ENCODE measurements at regions not wholly inside any gene's neighbourhood (a gene's known extent, or its start where the extent isn't known, plus 50 kb on each side); places are given as distances from the start of the nearest gene placed in this dataset.

DNA sequence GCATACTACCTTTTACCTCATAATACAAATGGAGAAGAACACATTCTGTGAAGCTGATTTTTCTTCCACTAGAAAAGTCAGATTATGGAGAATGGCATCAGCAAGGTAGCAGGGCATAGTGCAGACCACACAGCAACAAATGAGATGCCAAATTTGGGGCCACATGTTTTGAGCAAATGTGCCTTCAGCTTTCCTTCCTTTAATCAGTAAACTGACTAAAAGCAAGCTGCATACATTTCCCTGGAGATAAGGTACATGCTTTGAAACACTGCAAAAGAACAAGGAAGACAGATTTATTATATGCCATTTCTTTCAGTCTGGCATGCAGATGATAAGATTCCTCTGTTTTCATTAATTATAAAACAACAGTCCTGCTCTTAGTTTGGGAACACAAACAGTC, 67.1 kb upstream of the GUCY1A1 start:
- ATAC-seq (no peak), DNase-seq (no peak)
- intact Hi-C loops (cut with DNase I) = no loop called here
- Histone ChIP-seq H3K27me3 (no peaks in the 10 kb centered on the region), H3K27ac (no peak overlapping the region), H3K36me3 (replicated peaks in 1 of 2; ENCODE audit: insufficient read depth in 1 of 2, low read depth in 2 of 2) (no peaks in the 10 kb centered on the region), H3K9me3 (no peaks in the 10 kb centered on the region), H3K4me3 (no peak overlapping the region), H3K4me1 (no peaks in the 10 kb centered on the region)
- TF ChIP-seq, protein P1, sequence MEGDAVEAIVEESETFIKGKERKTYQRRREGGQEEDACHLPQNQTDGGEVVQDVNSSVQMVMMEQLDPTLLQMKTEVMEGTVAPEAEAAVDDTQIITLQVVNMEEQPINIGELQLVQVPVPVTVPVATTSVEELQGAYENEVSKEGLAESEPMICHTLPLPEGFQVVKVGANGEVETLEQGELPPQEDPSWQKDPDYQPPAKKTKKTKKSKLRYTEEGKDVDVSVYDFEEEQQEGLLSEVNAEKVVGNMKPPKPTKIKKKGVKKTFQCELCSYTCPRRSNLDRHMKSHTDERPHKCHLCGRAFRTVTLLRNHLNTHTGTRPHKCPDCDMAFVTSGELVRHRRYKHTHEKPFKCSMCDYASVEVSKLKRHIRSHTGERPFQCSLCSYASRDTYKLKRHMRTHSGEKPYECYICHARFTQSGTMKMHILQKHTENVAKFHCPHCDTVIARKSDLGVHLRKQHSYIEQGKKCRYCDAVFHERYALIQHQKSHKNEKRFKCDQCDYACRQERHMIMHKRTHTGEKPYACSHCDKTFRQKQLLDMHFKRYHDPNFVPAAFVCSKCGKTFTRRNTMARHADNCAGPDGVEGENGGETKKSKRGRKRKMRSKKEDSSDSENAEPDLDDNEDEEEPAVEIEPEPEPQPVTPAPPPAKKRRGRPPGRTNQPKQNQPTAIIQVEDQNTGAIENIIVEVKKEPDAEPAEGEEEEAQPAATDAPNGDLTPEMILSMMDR (IDR thresholded peaks at IDR 0.05) = no peak
- no peak for TF ChIP-seq POLR2A (IDR thresholded peaks at IDR 0.05)

DNA sequence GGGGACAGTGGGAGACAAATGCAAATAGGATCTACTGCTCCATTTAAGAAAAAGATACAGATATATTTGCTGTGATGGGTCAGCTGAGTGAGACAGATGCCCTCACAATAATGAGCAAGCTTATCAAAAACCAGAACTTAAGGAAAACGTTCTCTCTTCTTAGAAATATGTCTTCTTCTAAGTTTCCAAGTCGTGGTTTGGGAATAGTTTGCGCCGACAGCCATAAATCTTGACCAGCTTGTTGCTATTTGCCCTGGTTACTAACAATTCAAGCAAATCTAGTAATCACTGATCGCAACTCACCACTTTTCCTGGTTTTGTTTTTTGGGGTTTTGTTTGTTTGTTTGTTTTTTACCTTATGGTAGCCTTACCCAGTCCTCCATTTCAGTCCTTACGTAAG, 67.6 kb upstream of the GUCY1A1 start:
- Histone ChIP-seq H3K9me3 (no peaks in the 10 kb centered on the region), H3K27me3 (no peaks in the 10 kb centered on the region), H3K36me3 (replicated peaks in 1 of 2; ENCODE audit: insufficient read depth in 1 of 2, low read depth in 2 of 2) (no peaks in the 10 kb centered on the region), H3K4me3 (no peak overlapping the region), H3K4me1 (no peaks in the 10 kb centered on the region), H3K27ac (no peak overlapping the region)
- intact Hi-C loops (cut with DNase I) = no loop called here
- DNase-seq (no peak), ATAC-seq (no peak)
- WGBS, 2 donors = 75 to 76% methylated on average over 6 of the region's 6 CpGs
- TF ChIP-seq POLR2A (IDR thresholded peaks at IDR 0.05) = no peak
- TF ChIP-seq, protein P1 (IDR thresholded peaks at IDR 0.05) = no peak

GRCh38 chr4:155597933-155598451, 68.7 kb upstream of the GUCY1A1 start:
- ATAC-seq (no peak), DNase-seq (no peak)
- Histone ChIP-seq H3K4me1 (no peaks in the 10 kb centered on the region), H3K4me3 (no peak overlapping the region), H3K36me3 (replicated peaks in 1 of 2; ENCODE audit: insufficient read depth in 1 of 2, low read depth in 2 of 2) (no peaks in the 10 kb centered on the region), H3K27me3 (no peaks in the 10 kb centered on the region), H3K27ac (no peak overlapping the region), H3K9me3 (no peaks in the 10 kb centered on the region)
- WGBS, 2 donors = 47 to 53% methylated on average over 3 of the region's 3 CpGs
- TF ChIP-seq POLR2A (IDR thresholded peaks at IDR 0.05) = no peak
- TF ChIP-seq, protein P1 (IDR thresholded peaks at IDR 0.05) = no peak
- intact Hi-C loops (cut with DNase I) = no loop called here

GRCh38 chr4:155597281-155597680, 69.4 kb upstream of the GUCY1A1 start:
- intact Hi-C loops (cut with DNase I) = no loop called here
- TF ChIP-seq, protein P1 (IDR thresholded peaks at IDR 0.05) = no peak
- no peak for TF ChIP-seq POLR2A (IDR thresholded peaks at IDR 0.05)
- Histone ChIP-seq H3K9me3 (no peaks in the 10 kb centered on the region), H3K27ac (no peak overlapping the region), H3K36me3 (replicated peaks in 1 of 2; ENCODE audit: insufficient read depth in 1 of 2, low read depth in 2 of 2) (no peaks in the 10 kb centered on the region), H3K4me3 (no peak overlapping the region), H3K4me1 (no peaks in the 10 kb centered on the region), H3K27me3 (no peaks in the 10 kb centered on the region)
- ATAC-seq (no peak), DNase-seq (no peak)
- 10 to 38% methylated on average over 1 of the region's 1 CpG for WGBS, 2 donors

DNA sequence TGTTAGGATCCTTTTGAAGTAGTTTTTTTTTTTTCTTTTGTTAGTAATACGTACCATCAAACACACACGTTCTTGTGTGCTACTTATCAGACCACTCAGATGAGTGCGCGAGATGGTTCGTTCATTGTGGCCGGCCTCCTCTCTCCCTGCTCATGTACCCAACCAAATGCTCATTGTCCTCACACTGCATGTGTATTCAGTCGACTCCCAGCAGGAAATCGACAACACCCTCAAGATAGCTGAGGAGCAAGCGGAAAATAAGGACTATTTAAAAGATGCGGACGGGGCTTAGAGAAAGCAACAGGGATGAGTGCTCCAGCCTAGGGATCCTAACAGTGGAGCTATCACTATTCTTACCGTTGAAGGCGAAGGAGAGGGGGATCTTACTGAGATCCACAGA, 72.9 kb upstream of the GUCY1A1 start:
- no peaks in the 10 kb centered on the region for H3K27me3 ChIP-seq
- H3K27ac ChIP-seq = no peak overlapping the region
- TF ChIP-seq POLR2A (IDR thresholded peaks at IDR 0.05) = no peak
- TF ChIP-seq, protein P1 (IDR thresholded peaks at IDR 0.05) = no peak
- ATAC-seq = no peak
- no peak overlapping the region for H3K4me3 ChIP-seq
- WGBS, 2 donors = 83 to 84% methylated on average over 13 of the region's 13 CpGs
- no peaks in the 10 kb centered on the region for H3K4me1 ChIP-seq
- no peaks in the 10 kb centered on the region for H3K9me3 ChIP-seq
- no peaks in the 10 kb centered on the region for H3K36me3 ChIP-seq (replicated peaks in 1 of 2; ENCODE audit: insufficient read depth in 1 of 2, low read depth in 2 of 2)
- intact Hi-C loops (cut with DNase I) = no loop called here
- no peak for DNase-seq
